ENCODE measurements at regions not wholly inside any gene's neighbourhood (a gene's known extent, or its start where the extent isn't known, plus 50 kb on each side); places are given as distances from the start of the nearest gene placed in this dataset.
A peak's percentile ranks its signal among the peaks of the same experiment; 100 is the strongest.
"Not testable (repeated sequence)": the region's sequence is repeated elsewhere in the genome, so short reads cannot be mapped to it uniquely, and the experiment has no call there.

DNA sequence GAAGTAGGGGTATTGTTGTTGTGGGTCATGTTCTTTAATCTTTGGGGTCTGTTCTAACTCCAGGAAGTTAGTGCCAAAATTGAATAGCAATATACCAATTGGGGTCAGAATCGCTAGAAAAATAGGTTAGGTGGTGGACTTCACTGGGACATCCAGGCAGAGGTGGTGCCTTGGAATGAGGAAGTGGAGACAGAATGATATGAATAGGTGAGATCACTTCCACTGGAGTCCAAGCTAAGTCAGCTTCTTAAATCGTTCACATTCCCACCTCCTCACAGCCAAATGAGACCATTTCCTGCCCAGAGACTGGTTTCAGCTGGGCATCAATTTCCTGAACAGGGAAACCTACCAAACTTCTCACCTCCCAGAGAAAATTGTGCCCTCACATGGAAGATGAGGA, 137.8 kb upstream of the RAB4A start:
- intact Hi-C loops (cut with DNase I): no loop called here
- no peak for ATAC-seq
- no peak for DNase-seq (ENCODE audit: missing footprints)

DNA sequence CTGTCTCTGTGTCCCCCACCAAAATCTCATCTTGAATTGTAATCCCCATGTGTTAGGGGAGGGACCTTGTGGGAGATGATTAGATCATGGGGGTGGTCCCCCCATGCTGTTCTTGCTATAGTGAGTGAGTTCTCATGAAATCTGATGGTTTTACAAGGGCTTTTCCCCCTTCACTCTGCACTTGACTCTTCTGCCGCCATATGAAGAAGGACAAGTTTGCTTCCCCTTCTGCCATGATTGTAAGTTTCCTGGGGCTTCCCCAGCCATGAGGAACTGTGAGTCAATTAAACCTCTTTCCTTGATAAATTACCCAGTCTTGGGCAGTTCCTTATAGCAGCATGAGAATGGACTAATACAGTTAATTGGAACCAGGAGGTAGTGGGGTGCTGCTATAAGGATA, 137.1 kb upstream of the RAB4A start:
- no peak for DNase-seq (ENCODE audit: missing footprints)
- ATAC-seq: no peak
- intact Hi-C loops (cut with DNase I): no loop called here

DNA sequence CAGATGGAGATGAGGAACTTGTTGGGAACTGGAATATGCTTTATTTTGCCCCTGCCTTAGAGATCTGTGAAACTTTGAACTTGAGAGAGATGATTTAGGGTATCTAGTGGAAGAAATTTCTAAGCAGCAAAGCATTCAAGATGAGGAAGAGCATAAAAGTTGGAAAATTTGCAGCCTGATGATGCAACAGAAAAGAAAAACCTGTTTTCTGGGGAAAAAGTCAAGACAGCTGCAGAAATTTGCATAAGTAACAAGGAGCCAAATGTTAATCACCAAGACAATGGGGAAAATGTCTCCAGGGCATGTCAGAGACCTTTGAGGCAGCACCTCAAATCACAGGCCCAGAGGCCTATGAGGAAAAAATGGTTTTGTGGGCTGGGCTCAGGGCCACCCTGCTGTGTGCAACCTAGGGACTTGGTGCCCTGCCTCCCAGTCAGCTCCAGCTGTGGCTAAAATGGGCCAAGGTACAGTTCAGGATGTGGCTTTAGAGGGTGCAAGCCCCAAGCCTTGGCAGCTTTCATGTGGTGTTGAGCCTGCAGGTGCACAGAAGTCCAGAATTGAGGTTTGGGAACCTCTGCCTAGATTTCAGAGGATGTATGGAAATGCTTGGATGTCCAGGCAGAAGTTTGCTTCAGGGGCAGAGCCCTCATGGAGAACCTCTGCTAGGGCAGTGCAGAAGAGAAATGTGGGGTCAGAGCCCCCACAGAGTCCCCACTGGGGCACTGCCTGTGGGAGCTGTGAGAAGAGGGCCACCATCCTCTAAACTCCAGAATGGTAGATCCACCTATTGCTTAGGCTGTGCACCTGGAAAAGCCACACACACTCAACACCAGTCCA, 136.3 kb upstream of the RAB4A start:
- intact Hi-C loops (cut with DNase I); DNase-seq (ENCODE audit: missing footprints); ATAC-seq: not testable (repeated sequence)

DNA sequence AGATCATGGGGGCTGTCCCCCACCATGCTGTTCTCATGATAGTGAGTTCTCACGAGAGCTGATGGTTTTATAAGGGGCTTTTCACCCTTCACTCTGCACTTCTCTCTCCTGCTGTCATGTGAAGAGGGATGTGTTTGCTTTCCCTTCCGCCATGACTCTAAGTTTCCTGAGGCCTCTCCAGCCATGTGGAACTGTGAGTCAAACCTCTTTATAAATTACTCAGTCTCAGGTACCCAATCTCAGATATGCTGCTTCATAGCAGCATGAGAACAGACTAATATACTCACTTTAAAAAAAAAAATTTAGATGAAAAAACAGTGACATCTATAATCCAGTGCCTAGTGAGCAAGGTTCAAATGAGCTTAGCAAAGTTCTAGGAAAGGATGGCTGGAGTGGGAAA, 135.1 kb upstream of the RAB4A start:
- intact Hi-C loops (cut with DNase I): no loop called here
- no peak for DNase-seq (ENCODE audit: missing footprints)
- ATAC-seq: no peak

DNA sequence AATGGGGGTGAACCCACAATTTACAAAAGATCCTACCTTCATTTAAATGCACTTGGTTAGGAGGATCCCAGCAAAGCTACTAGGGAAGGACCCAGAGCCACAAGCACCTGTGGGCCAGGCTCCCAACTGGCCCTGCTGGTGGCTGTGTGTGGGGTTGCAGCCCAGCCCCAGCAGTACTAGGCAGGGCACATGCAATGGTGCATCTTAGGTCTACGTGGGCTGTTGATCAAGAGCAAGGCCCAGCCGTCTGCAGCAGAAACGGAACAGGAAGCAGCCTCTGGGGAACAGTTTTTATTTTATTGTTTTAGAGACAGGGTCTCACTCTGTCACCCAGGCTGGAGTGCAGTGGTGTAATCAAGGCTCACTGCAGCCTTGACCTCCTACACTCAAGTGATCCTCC, 134.1 kb upstream of the RAB4A start:
- DNase-seq (ENCODE audit: missing footprints) (no peak), ATAC-seq (peak; percentile 44)
- intact Hi-C loops (cut with DNase I): no loop called here

DNA sequence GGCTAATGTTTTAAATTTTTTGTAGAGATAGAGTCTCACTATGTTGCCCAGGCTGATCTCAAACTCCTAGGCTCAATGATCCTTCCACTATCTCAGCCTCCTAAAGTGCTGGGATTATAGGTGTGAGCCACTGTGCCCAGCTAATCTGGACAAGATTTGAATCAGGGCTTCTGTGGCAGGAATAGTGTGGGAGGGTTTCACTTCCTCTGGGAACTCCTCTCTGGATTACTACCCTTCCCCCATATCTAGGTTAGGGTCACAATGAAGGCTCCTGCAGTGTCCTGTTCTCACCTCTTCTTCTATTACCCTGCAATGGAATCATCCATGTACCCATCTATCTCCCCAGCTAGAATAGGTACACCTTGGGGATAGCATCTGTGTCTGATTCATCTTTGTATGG, 133.6 kb upstream of the RAB4A start:
- intact Hi-C loops (cut with DNase I): no loop called here
- no peak for ATAC-seq

DNA sequence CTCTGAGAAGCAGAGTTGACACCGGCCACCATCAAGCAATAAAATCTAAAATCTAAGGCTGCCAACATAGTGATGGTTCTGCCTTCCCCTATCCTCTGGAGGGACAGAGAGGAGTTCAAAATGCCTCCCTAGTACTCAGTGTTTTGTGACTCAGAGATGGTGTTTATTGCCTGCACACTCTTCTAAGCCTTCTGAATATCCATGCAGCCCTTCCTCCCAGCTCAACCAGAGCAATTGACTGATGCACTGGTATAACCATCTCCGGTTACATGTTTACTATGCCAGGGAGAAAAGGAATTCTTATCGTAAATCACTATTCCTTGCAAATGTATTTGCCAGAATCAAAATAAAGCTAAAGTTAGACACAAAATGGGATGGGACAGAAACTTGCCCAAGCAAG, 132.9 kb upstream of the RAB4A start:
- ATAC-seq: no peak
- intact Hi-C loops (cut with DNase I): no loop called here
- DNase-seq (ENCODE audit: missing footprints): no peak

More for the DNA sequence above, 133.6 kb upstream of the RAB4A start:
- DNase-seq (ENCODE audit: missing footprints): no peak

DNA sequence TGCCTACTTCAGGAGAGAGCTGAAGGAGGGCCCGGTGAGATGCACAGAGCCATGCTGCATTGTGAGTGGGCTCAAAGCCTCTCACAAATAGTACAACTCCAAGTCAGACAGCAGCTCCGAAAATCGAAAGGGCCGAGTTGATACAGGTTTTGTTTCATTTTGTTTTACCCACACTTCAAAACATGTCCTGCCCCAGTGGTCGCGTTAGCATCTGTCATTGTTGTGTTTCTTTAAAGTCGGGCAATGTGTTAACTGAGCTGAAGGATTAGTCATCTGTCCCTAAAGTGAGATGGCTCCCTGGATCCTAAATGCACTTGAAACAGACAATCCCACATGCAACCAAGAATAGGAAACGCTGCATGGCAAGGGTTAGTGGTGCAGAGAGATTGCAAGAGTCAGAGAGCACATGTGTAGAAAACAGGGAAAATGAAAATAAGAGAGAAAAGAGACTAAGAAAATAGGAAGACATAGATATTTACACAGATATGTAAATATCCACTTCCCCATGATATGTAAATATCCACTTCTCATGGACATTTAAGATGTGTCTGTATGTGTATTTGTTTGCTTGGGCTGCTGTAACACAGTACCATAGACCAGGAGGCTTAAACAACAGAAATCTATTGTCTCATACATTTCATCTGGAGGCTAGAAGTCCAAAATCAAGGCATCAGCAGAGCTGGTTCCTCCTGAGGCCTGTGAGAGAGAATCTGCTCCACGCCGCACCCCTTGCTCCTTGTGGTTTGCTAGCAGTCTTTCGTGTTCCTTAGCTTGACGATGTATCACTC, 131.4 kb upstream of the RAB4A start:
- intact Hi-C loops (cut with DNase I): no loop called here
- DNase-seq (ENCODE audit: missing footprints) (no peak), ATAC-seq (no peak)

DNA sequence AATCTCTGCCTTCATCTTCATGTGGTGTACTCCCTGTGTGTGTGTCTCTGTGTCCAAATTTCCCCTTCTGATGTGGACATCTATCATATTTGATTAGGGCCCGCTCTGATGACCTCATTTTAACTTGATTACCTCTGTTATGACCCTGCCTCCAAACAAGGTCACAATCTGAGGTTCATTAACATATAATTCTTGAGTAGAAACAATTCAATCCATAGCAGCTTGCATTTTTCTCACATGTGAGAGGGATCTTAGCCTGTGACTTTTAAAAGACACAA, 130.9 kb upstream of the RAB4A start:
- intact Hi-C loops (cut with DNase I): no loop called here
- ATAC-seq (no peak), DNase-seq (ENCODE audit: missing footprints) (no peak)

DNA sequence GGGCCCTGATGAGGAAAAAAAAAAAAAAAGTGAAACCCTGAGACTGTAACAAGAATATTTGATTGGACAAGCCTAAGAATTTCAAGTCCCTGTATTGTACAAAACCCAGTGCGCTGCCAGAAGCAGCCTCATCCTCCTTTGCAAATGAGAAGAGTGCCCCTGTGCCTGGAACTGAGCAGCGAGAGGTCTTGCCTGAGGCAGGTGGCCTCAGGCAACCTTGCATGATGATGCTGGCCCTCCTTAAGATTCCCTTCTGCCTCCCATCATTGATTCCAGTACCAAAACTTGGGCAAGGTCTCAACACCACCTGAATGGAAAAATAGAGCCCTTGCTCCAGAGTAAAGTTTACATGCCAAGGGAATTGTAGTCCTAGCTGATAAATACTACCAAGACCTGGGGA, 129.6 kb upstream of the RAB4A start:
- intact Hi-C loops (cut with DNase I): no loop called here
- DNase-seq (ENCODE audit: missing footprints) (no peak), ATAC-seq (no peak)

DNA sequence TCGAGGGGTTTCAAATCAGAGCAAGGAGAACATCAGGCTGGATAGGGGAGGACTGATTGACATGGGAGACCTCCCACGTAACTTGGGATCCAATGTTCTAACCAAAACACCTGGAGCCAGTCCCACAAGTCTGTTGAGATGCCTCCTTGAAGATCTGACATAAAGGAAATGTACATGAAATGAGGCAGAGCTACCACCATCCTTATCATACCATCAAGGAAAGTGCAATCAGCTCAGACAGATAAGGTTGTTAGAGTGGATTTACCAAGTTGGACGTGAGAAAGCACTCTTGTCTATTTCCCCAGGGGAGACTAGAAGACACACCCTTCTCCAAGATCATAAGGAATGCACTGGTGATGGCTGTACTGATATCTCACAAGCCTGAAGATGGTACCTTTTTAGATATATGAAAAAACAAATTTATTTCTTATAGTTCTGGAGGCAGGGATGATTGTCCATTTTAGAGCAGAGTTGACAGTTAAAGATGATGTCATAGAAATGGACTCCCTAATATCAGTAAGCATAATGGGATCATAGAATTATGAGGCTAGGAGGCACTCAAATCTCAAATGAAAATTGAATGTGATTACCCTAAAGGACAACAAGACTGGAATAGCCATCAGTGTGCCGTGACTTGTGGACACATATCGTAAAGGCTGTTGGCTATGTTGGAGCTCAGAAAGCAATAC, 129.1 kb upstream of the RAB4A start:
- DNase-seq (ENCODE audit: missing footprints) (no peak), ATAC-seq (no peak)
- intact Hi-C loops (cut with DNase I): no loop called here

DNA sequence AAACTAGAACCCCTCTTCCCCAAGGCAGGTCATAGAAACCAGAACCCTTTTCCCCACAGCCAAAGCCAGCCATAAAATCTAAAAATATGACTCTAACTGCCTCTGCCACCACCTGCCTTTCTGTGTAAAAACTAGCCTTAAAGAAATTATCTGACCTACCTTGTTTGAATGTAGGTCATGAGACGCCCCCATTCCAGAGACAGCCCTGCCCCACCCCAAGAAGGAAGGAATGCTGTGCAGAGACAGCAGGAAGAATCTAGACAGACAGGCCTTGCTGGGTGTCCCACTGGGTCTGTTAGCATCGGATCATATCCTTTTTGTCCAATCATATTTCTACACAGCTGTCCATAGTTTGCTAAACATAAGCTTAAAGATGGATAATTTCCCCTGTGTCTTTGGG, 128.4 kb upstream of the RAB4A start:
- DNase-seq (ENCODE audit: missing footprints) (no peak), ATAC-seq (no peak)
- intact Hi-C loops (cut with DNase I): no loop called here

DNA sequence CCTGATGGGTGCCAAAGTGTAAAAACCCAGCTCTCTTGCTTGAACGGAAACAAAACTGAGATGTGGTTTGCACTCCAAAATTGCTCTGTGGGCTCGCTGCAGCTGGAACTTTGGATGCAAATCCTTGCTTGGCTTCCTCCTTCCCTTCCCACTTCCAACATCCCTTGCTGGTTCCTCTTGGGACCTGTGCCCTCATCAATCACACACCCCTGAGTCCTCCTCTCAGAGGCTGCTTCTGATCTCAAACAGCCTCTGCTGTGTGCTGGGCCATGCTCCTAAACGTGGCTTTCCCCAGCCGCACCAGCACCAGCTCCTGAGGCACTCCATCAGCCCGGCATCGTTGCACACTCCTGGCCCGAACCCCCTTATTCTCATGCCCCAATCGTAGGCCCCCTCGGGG, 124.3 kb upstream of the RAB4A start:
- DNase-seq (ENCODE audit: missing footprints) (no peak), ATAC-seq (no peak)
- intact Hi-C loops (cut with DNase I): no loop called here

DNA sequence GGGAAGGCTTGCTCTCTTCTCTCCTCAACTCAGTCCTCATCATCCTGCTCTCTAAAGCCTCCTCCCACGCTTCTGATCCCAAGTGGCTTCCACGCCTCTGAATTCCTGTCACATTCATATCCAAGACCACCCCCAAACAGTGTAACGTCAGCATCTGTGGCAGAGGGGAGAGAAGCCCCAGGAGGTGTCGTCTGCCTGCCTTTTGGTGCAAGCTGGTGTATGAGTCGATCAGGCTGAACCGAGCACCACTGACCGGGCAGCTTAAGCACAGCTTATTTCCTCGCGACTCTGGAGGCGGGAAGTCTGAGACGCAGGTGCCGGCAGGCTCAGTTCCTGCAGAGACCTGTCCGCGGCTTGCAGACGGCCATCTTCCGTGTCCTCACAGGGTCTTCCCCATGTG, 123.8 kb upstream of the RAB4A start:
- no peak for DNase-seq (ENCODE audit: missing footprints)
- no peak for ATAC-seq
- intact Hi-C loops (cut with DNase I): no loop called here

DNA sequence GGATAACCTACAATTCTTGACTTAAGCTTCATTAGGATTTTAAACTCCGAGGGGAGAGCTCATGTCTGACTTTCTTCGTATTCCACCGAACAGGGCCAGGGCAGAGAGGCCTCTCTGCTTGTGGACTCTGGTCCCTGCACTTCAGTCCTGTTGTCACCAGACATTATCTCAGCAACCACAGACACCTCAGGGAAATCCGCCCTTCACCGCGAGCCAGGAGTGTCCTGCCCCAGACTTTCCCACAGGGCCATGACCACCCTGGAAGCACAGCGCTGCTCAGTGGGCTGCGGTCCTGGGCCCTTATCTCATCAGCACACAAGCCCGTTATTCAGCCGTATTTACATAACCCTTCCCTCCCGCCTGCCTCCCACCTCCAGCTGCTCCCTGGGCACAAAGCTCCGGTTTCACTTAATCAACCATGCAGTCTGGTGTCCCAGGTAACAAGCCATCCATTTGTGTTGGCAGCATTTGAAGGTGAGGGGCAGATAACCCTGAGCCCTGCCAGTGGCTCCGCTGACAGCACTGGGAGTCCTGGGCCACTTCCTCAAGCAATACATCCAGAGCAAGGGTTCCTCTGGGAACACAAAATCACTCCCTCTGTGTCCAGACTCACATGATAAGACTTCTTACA, 122.8 kb upstream of the RAB4A start:
- ATAC-seq (peak; percentile 83), DNase-seq (ENCODE audit: missing footprints) (no peak)
- intact Hi-C loops (cut with DNase I): no loop called here

DNA sequence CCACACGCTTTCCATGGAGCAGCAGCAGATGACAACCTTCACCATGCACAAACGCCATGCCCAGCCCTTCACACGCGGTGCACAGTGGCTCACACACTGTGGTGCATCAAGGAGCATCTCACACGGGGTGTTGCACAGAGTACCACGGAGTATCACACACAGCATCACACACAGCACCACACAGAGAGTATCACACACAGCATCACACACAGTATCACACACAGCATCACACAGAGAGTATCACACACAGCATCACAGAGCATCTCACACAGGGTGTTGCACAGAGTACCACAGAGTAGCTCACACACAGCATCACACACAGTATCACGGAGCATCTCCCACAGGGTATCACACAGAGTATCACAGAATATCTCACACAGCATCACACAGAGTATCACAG, 122.2 kb upstream of the RAB4A start:
- intact Hi-C loops (cut with DNase I): no loop called here

DNA sequence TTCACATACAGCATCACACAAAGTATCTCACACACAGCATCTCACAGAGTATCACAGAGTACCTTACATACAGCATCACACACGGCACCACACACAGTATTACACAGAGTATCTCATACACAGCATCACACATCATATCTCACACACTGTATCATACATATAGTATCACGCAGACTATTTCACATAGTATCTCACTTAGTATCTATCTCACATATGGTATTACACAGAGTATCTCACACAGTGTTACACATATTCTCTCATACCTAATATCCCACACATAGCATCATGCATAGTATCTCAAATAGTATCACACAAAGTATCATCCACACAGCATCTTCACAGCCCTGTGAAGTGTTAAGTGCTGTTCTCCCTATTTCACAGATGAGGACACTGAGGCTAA, 121.5 kb upstream of the RAB4A start:
- intact Hi-C loops (cut with DNase I): no loop called here
- no peak for DNase-seq (ENCODE audit: missing footprints)
- ATAC-seq: no peak

More for the DNA sequence above, 122.2 kb upstream of the RAB4A start:
- DNase-seq (ENCODE audit: missing footprints) (no peak), ATAC-seq (no peak)

DNA sequence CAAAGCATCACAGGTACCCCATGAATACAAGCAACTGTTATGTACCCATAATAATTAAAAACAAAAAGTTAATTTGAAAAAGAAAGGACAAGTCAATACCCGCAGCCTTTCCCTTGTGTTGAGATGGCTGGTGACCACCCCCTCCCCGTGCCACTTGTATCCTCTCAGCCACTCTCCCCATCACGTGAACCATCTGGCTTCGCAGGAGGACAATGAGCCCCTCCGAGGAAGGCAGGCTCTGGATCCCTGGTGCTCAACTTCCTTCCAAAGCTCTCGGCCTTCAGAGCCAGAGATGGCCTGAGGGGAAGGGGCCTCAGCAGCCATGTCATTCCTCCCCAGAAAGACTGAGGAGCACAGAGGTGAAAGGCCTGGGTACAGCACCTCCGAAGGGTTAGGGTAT, 120.4 kb upstream of the RAB4A start:
- DNase-seq (ENCODE audit: missing footprints): no peak
- intact Hi-C loops (cut with DNase I): no loop called here
- ATAC-seq: no peak

DNA sequence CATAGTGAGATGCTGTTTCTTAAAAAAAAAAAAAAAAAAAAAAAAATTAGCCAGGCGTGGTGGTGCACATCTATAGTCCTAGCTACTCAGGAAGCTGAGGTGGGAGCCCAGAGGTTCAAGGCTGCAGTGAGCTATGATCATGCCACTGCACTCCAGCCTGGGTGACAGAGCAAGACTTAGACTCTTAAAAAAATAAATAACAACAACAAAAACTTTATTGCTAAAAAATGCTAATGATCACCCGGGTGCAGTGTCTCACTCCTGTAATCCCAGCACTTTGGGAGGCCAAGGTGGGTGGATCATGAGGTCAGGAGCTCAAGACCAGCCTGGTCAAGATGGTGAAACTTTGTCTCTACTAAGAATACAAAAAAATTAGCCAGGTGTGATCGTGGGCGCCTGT, 119.5 kb upstream of the RAB4A start:
- ATAC-seq; DNase-seq (ENCODE audit: missing footprints); intact Hi-C loops (cut with DNase I): not testable (repeated sequence)

DNA sequence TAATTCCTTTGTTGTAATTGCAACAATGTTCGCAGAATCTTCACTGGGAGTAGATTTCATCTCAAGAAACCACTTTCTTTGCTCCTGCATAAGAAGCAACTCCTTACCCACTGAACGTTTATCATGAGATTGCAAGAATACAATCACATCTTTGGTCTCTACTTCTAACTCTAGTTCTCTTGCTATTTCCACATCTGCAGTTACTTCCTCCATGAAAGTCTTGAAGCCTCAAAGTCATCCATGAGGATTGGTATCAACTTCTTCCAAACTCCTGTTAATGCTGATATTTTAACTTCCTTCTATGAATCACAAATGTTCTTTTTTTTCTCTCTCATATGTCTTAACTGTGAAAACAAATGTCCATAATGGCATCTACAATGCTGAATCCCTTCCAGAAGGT, 118.6 kb upstream of the RAB4A start:
- intact Hi-C loops (cut with DNase I): no loop called here
- no peak for DNase-seq (ENCODE audit: missing footprints)
- ATAC-seq: no peak

Data from Right ventricle myocardium inferior (tissue), 1 donor.